A673 (cell line): ENCODE measurements at regions not wholly inside any gene's neighbourhood (a gene's known extent, or its start where the extent isn't known, plus 50 kb on each side); places are given as distances from the start of the nearest gene placed in this dataset.

Source experiments
- BruUV-seq: library from RNA; stranded (reverse); fragments of 400-500 nt; replicated peaks from 2 replicates; lab custom pipeline; 2021; lab: Mats Ljungman, UMichigan
- CTCF ChIA-PET: fragments of 300-600 bp; sonication (Branson Sonifier 250); formaldehyde crosslinking; loops from one replicate; lab custom pipeline; 2022; ENCODE audit warnings: antibody characterized with exemption; lab: Charles Lee
- POLR2A ChIA-PET: fragments of 300-600 bp; sonication (Branson Sonifier 250); formaldehyde crosslinking; loops from one replicate; lab custom pipeline; 2022; ENCODE audit warnings: antibody characterized with exemption; ENCODE audit not compliant: low non-redundant PET; lab: Charles Lee
- DNase-seq: peaks from one replicate; pipeline ENCODE4 v3.0.0-alpha.2; 2015; ENCODE audit warnings: low spot score
- H3K27ac ChIP-seq: fragments of 200-600 bp; sonication (generic); 2 replicates; pipeline ENCODE4 v1.5.1; 2016; ENCODE audit warnings: mixed run types, low read depth, mild to moderate bottlenecking, mixed read lengths, antibody characterized with exemption, low read length; ENCODE audit not compliant: poor library complexity, severe bottlenecking
- H3K27me3 ChIP-seq: fragments of 200-600 bp; sonication (generic); replicated peaks from 2 replicates; pipeline ENCODE4 v1.6.1; 2017; ENCODE audit warnings: mixed run types, low read depth, mild to moderate bottlenecking, mixed read lengths, antibody characterized with exemption, low read length; ENCODE audit not compliant: insufficient read depth, poor library complexity
- H3K36me3 ChIP-seq: fragments of 200-600 bp; sonication (generic); 2 replicates; pipeline ENCODE4 v1.6.1; 2016; ENCODE audit warnings: mixed run types, mild to moderate bottlenecking, mixed read lengths, antibody characterized with exemption, low read length; ENCODE audit not compliant: insufficient read depth, poor library complexity, severe bottlenecking
- H3K4me1 ChIP-seq: fragments of 200-600 bp; sonication (generic); 2 replicates; pipeline ENCODE4 v1.6.1; 2017; ENCODE audit warnings: mixed run types, mild to moderate bottlenecking, mixed read lengths, antibody characterized with exemption, low read length; ENCODE audit not compliant: insufficient read depth, poor library complexity, severe bottlenecking
- H3K4me3 ChIP-seq: fragments of 200-600 bp; sonication (generic); 2 replicates; pipeline ENCODE4 v1.5.1; 2016; ENCODE audit warnings: low read depth, mixed run types, mild to moderate bottlenecking, mixed read lengths, low read length; ENCODE audit not compliant: poor library complexity, severe bottlenecking
- H3K9me3 ChIP-seq: fragments of 200-600 bp; sonication (generic); 2 replicates; pipeline ENCODE4 v1.6.1; 2016; ENCODE audit warnings: mixed run types, low read depth, mild to moderate bottlenecking, mixed read lengths, antibody characterized with exemption, low read length; ENCODE audit not compliant: poor library complexity, severe bottlenecking
- EZH2 ChIP-seq: fragments of 200-600 bp; sonication (generic); IDR thresholded peaks from 2 replicates; pipeline ENCODE4 v1.6.1; 2017; ENCODE audit warnings: borderline replicate concordance, low read depth, mild to moderate bottlenecking, mixed read lengths, antibody characterized with exemption, low read length; ENCODE audit not compliant: poor library complexity, severe bottlenecking
- intact Hi-C: fragments of 100-400 bp; cut with micrococcal nuclease; formaldehyde crosslinking; loops from one replicate; pipeline ENCODE4 v1.10.0; 2022; ENCODE audit not compliant: unreplicated experiment
- TF ChIP-seq, protein P1 (sequence below): fragments of 300-800, 200-600 bp; sonication (generic); conservative IDR thresholded peaks from 2 replicates; pipeline ENCODE4 v1.5.1; 2017; ENCODE audit warnings: low read depth, mild to moderate bottlenecking, antibody characterized with exemption, low read length, moderate library complexity, mixed read lengths

DNA sequence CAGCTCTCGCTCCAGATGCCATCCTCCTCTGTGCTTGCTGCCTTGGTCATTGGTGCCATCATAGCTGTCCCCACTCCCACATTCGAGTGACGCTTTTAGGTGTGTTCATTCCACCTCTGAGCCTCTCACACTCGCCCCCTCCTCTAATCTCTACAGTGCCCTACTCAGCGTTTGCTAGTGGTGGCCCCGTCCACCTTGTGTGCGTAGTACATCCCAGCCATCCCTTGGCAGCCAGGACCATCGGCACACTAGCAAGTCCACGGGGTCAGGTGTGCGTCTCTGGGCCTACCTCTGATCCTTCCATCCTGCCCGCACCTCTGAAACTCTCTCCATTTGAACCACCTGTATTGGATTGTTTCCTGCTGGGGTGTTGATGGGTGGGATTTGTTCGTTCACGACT is 54.2 kb upstream of the RGMA start:
- intact Hi-C loops, result no loop called here
- no peak for DNase-seq

DNA sequence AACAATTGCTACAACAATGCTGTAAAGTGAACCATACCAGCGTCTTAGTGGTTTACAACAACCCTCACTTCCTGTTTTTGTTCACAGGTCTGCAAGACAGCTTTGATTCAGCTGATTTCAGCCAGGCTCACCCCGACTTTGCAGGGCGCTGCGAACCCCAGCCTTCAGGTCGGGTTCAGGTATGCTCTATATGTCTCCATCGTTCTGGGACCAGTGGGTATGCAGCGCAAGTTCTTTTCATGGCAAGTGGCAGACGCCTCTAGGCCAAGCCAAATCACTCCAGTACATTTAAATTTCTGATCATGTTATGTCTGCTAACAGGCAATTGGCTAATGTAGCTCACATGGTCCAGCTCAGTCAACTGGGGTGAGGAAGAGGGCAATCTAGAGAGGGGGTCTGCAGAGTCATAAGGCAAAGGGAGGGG is 52.4 kb upstream of the RGMA start:
- Histone ChIP-seq H3K36me3 (no peaks in the 10 kb centered on the region), H3K27me3 (no peaks in the 10 kb centered on the region), H3K27ac (no peak overlapping the region), H3K9me3 (no peaks in the 10 kb centered on the region), H3K4me3 (no peak overlapping the region), H3K4me1 (no peaks in the 10 kb centered on the region)
- CTCF ChIA-PET, result no interaction called here
- no TSS peak for BruUV-seq
- TF ChIP-seq EZH2, result no peak
- TF ChIP-seq, protein P1, sequence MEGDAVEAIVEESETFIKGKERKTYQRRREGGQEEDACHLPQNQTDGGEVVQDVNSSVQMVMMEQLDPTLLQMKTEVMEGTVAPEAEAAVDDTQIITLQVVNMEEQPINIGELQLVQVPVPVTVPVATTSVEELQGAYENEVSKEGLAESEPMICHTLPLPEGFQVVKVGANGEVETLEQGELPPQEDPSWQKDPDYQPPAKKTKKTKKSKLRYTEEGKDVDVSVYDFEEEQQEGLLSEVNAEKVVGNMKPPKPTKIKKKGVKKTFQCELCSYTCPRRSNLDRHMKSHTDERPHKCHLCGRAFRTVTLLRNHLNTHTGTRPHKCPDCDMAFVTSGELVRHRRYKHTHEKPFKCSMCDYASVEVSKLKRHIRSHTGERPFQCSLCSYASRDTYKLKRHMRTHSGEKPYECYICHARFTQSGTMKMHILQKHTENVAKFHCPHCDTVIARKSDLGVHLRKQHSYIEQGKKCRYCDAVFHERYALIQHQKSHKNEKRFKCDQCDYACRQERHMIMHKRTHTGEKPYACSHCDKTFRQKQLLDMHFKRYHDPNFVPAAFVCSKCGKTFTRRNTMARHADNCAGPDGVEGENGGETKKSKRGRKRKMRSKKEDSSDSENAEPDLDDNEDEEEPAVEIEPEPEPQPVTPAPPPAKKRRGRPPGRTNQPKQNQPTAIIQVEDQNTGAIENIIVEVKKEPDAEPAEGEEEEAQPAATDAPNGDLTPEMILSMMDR, result no peak
- POLR2A ChIA-PET, result no interaction called here
- no peak for DNase-seq
- intact Hi-C loops, result no loop called here

More for the DNA sequence above, 54.2 kb upstream of the RGMA start:
- ChIA-PET CTCF (no interaction called here), POLR2A (no interaction called here)
- TF ChIP-seq EZH2, result no peak
- TF ChIP-seq, protein P1, result no peak
- no peaks in the 10 kb centered on the region for H3K4me1 ChIP-seq
- H3K27ac ChIP-seq, result no peak overlapping the region
- no TSS peak for BruUV-seq
- no peak overlapping the region for H3K4me3 ChIP-seq
- no peaks in the 10 kb centered on the region for H3K36me3 ChIP-seq
- no peaks in the 10 kb centered on the region for H3K27me3 ChIP-seq
- H3K9me3 ChIP-seq, result no peaks in the 10 kb centered on the region

DNA sequence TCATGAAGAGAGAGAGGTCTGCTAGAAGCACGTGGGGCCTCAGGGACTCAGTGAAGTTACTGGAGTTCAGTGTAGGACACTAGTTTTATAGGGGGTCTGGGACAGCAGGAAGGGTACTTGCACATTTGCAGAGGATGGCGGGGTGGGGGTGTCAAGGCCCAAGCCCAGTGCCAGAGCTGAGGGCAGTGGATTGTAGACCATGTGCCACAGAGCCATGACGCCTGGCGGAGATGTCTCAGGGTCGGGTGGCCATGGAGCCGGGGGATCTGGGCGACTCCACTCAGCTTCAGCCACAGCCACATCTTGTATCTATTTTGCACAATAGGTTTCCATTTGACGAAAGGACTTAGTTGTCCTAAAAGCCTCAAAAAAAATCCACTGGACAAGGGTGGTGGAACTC is 50.4 kb upstream of the RGMA start:
- Histone ChIP-seq H3K9me3 (no peaks in the 10 kb centered on the region), H3K27me3 (no peaks in the 10 kb centered on the region), H3K27ac (no peak overlapping the region), H3K4me3 (no peak overlapping the region), H3K4me1 (no peaks in the 10 kb centered on the region), H3K36me3 (no peaks in the 10 kb centered on the region)
- BruUV-seq, result no TSS peak
- ChIA-PET POLR2A (no interaction called here), CTCF (no interaction called here)
- TF ChIP-seq, protein P1, result no peak
- no peak for TF ChIP-seq EZH2
- intact Hi-C loops, result no loop called here
- no peak for DNase-seq
